MCF 10A (cell line): ENCODE measurements at regions not wholly inside any gene's neighbourhood (a gene's known extent, or its start where the extent isn't known, plus 50 kb on each side); places are given as distances from the start of the nearest gene placed in this dataset.
"Not testable (repeated sequence)": the region's sequence is repeated elsewhere in the genome, so short reads cannot be mapped to it uniquely, and the experiment has no call there.

Experiments used
- BruUV-seq: library from RNA; stranded (reverse); fragments of 400-500 nt; replicated peaks from 2 replicates; lab custom pipeline; 2021; lab: Mats Ljungman, UMichigan
- CTCF ChIA-PET: fragments of 300-600 bp; sonication (Branson Sonifier 250); formaldehyde crosslinking; extraction: SDS; loops from one replicate; lab custom pipeline; 2021; ENCODE audit warnings: antibody characterized with exemption, inconsistent platforms; lab: Yijun Ruan, JAX
- POLR2A ChIA-PET: fragments of 300-600, 350-650 bp; sonication (Branson Sonifier 250); formaldehyde crosslinking; extraction: SDS; loops from one replicate; lab custom pipeline; 2020; ENCODE audit warnings: antibody characterized with exemption, inconsistent platforms; lab: Yijun Ruan, JAX
- DNase-seq: peaks from one replicate; pipeline ENCODE4 v3.0.0-alpha.2; 2018; ENCODE audit not compliant: unreplicated experiment
- H3K27ac Mint-ChIP-seq: one replicate; pipeline ENCODE4 v1.8.0; 2022; ENCODE audit warnings: mild to moderate bottlenecking, low read depth, mixed read lengths; ENCODE audit not compliant: unreplicated experiment
- H3K27me3 Mint-ChIP-seq: one replicate; pipeline ENCODE4 v1.8.0; 2022; ENCODE audit warnings: mixed read lengths; ENCODE audit not compliant: insufficient read depth, unreplicated experiment
- H3K36me3 Mint-ChIP-seq: one replicate; pipeline ENCODE4 v1.8.0; 2022; ENCODE audit warnings: mild to moderate bottlenecking, moderate library complexity, mixed read lengths; ENCODE audit not compliant: insufficient read depth, unreplicated experiment
- H3K4me1 Mint-ChIP-seq: one replicate; pipeline ENCODE4 v1.8.0; 2022; ENCODE audit warnings: mixed read lengths; ENCODE audit not compliant: insufficient read depth, unreplicated experiment
- H3K4me3 Mint-ChIP-seq: one replicate; pipeline ENCODE4 v1.8.0; 2022; ENCODE audit warnings: mild to moderate bottlenecking, moderate library complexity, mixed read lengths; ENCODE audit not compliant: unreplicated experiment
- H3K9me3 Mint-ChIP-seq: one replicate; pipeline ENCODE4 v1.8.0; 2022; ENCODE audit warnings: mixed read lengths; ENCODE audit not compliant: unreplicated experiment
- intact Hi-C: fragments of 100-400 bp; cut with micrococcal nuclease; formaldehyde crosslinking; loops from 2 replicates; pipeline ENCODE4 v1.14.1; 2022
- TF ChIP-seq, protein P1 (sequence below): fragments of 200-600 bp; IDR thresholded peaks from one replicate; pipeline ENCODE4 v1.8.0; 2022; ENCODE audit warnings: antibody characterized with exemption, mild to moderate bottlenecking; ENCODE audit not compliant: unreplicated experiment

DNA sequence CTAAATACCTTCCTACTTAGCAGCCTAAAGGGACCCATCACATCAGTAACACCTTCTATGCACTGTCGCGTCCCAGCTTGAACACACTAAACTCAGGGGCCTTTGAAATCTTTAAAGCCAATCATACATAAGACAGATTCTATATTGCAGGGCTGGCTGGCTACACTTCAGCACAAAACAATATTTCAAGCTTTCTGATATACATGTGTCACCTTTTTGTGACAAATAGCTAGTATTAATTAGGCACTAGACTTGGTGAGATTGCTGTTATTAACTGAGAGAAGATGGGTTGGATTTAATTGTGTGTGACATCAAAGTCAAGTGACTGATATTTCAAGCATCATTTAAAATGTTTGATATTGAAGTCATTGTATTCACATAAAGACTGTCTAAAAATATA, 148.4 kb downstream of the ZIC4 start:
- Mint-ChIP-seq H3K27me3 (peaks cover 17% of the 10 kb centered on the region), H3K4me1 (no peaks in the 10 kb centered on the region), H3K4me3 (no peak overlapping the region), H3K9me3 (no peaks in the 10 kb centered on the region), H3K36me3 (no peaks in the 10 kb centered on the region), H3K27ac (no peak overlapping the region)
- no TSS peak for BruUV-seq
- DNase-seq: no peak
- POLR2A ChIA-PET: no interaction called here
- intact Hi-C loops: no loop called here
- TF ChIP-seq, protein P1, sequence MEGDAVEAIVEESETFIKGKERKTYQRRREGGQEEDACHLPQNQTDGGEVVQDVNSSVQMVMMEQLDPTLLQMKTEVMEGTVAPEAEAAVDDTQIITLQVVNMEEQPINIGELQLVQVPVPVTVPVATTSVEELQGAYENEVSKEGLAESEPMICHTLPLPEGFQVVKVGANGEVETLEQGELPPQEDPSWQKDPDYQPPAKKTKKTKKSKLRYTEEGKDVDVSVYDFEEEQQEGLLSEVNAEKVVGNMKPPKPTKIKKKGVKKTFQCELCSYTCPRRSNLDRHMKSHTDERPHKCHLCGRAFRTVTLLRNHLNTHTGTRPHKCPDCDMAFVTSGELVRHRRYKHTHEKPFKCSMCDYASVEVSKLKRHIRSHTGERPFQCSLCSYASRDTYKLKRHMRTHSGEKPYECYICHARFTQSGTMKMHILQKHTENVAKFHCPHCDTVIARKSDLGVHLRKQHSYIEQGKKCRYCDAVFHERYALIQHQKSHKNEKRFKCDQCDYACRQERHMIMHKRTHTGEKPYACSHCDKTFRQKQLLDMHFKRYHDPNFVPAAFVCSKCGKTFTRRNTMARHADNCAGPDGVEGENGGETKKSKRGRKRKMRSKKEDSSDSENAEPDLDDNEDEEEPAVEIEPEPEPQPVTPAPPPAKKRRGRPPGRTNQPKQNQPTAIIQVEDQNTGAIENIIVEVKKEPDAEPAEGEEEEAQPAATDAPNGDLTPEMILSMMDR: no peak
- CTCF ChIA-PET: interaction anchor here (0.7 kb wide), 1 partner anchor 55 kb away, joined by 3 read pairs; no protein-coding TSS in a partner anchor

DNA sequence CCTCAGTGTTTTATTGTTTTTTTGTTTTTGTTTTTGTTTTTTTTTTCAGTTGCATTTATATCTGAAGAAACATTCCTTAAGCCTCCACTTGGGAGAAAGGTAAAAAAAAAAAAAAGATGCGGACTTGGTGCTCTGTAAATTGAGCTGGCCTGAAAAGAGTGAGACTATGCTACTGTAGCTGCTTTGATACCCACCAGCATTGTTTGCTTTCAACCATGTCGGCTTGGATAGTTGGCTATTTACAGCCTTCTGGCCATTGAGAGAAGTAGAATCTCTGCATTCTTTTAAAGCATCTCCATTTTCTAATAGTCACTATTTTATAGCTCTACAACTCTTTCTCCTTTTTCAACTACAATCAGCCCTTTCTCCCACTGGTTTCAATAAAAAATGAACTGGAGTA, 149.6 kb downstream of the ZIC4 start:
- intact Hi-C loops: no loop called here
- H3K9me3 Mint-ChIP-seq: no peaks in the 10 kb centered on the region
- CTCF ChIA-PET: interaction anchor here (0.7 kb wide), 1 partner anchor 246 kb away, joined by 3 read pairs; no protein-coding TSS in a partner anchor
- no peak for DNase-seq
- no TSS peak for BruUV-seq
- TF ChIP-seq, protein P1: no peak
- POLR2A ChIA-PET: interaction anchor here (0.7 kb wide), 1 partner anchor 808 kb away, joined by 4 read pairs; no protein-coding TSS in a partner anchor
- H3K4me1 Mint-ChIP-seq: no peaks in the 10 kb centered on the region
- H3K27ac Mint-ChIP-seq: no peak overlapping the region
- H3K36me3 Mint-ChIP-seq: no peaks in the 10 kb centered on the region
- no peak overlapping the region for H3K4me3 Mint-ChIP-seq
- H3K27me3 Mint-ChIP-seq: peaks cover 25% of the 10 kb centered on the region

DNA sequence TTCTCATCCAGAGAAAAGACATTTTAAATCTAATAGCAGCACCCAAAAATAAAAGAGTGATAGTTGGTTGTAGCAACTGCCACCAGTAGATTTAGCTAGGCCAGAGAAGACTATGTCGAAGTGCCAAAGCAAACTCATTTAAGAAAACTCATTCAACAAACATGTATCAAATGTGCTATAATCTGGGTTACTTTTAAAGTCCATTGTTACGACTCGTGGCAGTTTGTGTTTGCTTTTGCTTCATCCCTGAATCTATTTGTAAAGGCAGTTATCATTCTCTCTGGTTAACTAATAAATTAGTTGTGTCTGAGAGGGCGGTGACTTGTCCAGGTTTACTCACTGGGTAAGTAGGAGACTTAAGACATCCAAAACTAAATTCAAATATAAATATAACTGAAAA, 159.4 kb downstream of the ZIC4 start:
- H3K9me3 Mint-ChIP-seq: no peaks in the 10 kb centered on the region
- POLR2A ChIA-PET: no interaction called here
- no TSS peak for BruUV-seq
- no peak overlapping the region for H3K4me3 Mint-ChIP-seq
- CTCF ChIA-PET: interaction anchor here (0.6 kb wide), 1 partner anchor 211 kb away, joined by 3 read pairs; no protein-coding TSS in a partner anchor
- H3K4me1 Mint-ChIP-seq: no peaks in the 10 kb centered on the region
- intact Hi-C loops: no loop called here
- DNase-seq: no peak
- TF ChIP-seq, protein P1: no peak
- peaks cover 12% of the 10 kb centered on the region for H3K27me3 Mint-ChIP-seq
- H3K27ac Mint-ChIP-seq: no peak overlapping the region
- H3K36me3 Mint-ChIP-seq: no peaks in the 10 kb centered on the region

GRCh38 chr3:147245638-147246037, 160.7 kb downstream of the ZIC4 start:
- CTCF ChIA-PET, BruUV-seq, H3K27ac Mint-ChIP-seq, H3K9me3 Mint-ChIP-seq, DNase-seq, H3K36me3 Mint-ChIP-seq, H3K4me1 Mint-ChIP-seq, intact Hi-C loops, H3K4me3 Mint-ChIP-seq, H3K27me3 Mint-ChIP-seq, POLR2A ChIA-PET: not testable (repeated sequence)

- POLR2A ChIA-PET, H3K27me3 Mint-ChIP-seq, H3K4me3 Mint-ChIP-seq, H3K9me3 Mint-ChIP-seq, BruUV-seq, intact Hi-C loops, H3K4me1 Mint-ChIP-seq, H3K36me3 Mint-ChIP-seq, DNase-seq, H3K27ac Mint-ChIP-seq, CTCF ChIA-PET: not testable (repeated sequence)
Observed at GRCh38 chr3:147245022-147245421, 161.3 kb downstream of the ZIC4 start.
